HG02759 (cell line): ENCODE measurements at regions not wholly inside any gene's neighbourhood (a gene's known extent, or its start where the extent isn't known, plus 50 kb on each side); places are given as distances from the start of the nearest gene placed in this dataset.

Source experiments
- ATAC-seq: cut with Tn5 transposase; IDR thresholded peaks from one replicate; pipeline ENCODE4 v1.9.1; 2021; ENCODE audit warnings: mild to moderate bottlenecking, moderate library complexity; ENCODE audit not compliant: unreplicated experiment

DNA sequence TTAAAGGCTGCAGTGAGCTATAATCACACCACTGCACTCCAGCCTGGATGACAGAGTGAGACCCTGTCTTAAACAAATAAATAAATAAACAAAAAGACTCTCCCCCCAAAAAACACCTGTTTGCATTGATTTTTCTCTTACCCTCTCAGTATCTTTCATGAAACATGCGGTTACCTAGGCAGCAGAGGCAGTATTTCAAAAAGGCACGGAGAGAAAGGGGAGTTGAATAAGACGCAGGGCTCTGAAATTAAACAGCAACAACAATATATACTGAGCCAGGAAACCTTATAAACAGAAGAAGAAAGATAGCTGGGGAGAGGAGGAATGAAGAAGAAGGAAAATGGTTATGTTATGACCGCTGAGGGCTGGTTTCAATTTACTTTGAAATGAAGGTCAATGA is 277.6 kb downstream of the BTG1 start:
- no peak for ATAC-seq

DNA sequence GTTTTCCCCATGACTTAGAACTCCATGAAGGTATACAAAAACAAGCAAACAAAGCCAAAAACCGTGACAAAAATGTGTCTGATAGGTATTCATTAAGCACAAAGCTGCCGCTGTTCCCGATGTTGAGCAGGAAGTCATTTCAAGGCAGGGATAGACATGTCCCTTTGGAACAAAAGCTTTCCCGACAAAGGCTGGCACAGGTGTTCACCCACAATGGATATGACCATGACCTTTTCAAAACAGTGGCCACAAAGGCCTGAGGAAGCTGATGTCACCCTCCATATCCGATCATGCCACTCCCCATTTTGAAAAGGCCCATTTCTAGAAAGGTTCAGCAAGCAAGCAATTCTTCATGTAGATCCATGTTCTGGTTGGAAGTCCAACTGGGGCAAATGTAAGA is 279.1 kb downstream of the BTG1 start:
- no peak for ATAC-seq

DNA sequence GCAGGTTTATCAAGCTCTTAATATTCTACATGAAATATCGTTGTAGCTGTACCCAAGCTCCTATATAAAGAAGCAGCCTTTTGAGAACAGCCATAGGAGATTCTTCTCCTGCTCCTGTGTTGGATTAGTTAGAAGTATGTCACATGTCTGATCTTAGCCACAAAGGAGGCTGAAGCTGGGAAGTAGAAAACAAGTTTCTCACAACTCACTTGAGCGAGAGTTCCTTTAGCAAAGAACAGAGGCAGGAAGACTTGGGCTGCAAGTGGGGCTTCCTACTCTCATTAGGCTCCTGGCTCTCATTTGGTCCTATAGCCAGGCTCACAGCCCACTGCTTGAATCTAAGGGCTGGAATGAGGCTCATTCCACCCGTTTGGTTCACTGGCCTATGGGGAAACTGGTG is 281.9 kb downstream of the BTG1 start:
- ATAC-seq: no peak

DNA sequence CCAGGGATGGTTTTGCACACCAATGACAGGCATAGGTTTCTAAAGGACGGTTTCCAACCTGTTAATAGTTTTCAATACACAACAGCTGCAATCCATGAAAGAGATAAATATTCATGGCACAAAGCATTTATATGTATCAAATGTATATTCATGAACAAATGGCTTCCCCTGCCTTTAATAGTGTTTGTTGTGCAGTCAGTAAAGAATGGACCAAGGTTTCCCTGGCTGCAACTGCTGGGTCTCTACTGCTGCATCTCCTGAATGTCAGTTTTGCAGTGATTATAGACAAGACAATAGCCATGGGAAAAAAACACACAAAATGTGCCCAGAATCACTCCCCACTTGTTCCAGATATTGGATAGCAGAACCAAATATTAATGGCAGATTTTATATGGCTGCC is 284.1 kb downstream of the BTG1 start:
- ATAC-seq: no peak

DNA sequence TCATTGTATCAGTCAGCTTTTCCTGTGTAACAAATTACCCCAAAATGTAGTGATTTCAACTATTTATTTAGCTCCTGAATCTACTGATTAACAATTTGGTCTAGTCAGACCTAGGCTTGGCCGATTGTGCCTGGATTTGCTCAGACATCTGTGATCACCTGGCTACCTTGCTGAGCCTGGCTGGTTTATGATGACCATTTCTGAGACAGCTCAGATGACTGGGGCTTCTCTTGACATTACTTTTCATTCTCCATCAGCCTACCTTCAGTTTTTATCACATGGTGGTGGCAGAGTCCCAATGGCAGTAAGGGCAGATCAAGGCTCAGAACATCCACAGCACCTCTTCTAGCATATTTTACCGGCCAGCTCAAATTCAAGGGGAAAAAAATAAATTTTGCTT is 286.3 kb downstream of the BTG1 start:
- ATAC-seq: no peak

DNA sequence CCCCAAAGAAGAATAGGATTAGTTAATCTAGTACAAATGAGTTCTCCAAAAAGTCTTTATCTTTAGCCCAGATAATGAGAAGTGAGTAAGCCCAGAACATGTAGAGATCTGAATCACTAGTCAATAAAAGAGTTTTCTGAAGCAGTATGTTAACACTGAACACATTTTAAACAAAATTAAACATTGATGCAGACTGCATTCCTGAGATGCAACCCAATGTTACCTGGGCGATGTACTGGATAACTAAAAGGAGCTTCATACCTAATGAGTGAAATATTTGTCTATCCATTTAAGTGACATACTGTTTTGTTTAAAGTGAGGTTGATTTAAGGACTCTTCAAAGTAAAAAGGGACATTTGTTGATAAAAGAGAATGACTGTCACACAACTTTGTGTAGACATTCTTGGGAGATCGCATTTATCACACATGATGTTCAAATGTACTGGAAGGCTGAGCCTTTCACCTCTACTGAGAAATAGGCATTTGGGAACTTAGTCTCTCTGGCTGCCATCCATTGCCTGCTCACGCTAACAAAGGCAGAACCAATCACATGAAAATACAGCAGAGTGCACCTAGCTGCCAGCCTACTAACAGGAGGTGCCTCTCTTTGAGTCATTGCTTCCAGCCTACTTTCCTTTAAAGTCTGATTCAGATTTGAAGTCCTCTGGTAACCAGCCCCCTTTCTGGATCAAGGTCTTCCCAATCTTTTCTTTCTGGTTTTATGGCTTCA is 287.7 kb downstream of the BTG1 start:
- no peak for ATAC-seq

DNA sequence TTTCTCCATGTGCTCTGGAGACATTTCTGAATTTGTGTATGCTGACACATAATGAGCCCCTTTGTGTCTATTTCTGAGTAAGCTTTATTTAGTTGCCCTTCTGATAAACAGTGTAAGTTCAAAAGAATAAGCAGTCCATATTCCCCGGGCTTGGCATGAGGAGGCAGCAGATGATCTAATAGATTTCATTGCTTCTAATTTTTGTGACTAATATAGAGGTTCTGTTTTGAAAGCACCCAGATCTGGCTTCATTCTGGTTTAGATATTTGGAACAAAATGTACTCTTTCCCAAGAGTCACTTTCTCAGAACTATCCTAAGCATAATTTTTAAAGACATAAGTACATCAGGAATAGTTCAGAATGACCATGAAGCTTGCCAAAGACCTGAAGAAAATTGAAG is 290.9 kb downstream of the BTG1 start:
- no peak for ATAC-seq

DNA sequence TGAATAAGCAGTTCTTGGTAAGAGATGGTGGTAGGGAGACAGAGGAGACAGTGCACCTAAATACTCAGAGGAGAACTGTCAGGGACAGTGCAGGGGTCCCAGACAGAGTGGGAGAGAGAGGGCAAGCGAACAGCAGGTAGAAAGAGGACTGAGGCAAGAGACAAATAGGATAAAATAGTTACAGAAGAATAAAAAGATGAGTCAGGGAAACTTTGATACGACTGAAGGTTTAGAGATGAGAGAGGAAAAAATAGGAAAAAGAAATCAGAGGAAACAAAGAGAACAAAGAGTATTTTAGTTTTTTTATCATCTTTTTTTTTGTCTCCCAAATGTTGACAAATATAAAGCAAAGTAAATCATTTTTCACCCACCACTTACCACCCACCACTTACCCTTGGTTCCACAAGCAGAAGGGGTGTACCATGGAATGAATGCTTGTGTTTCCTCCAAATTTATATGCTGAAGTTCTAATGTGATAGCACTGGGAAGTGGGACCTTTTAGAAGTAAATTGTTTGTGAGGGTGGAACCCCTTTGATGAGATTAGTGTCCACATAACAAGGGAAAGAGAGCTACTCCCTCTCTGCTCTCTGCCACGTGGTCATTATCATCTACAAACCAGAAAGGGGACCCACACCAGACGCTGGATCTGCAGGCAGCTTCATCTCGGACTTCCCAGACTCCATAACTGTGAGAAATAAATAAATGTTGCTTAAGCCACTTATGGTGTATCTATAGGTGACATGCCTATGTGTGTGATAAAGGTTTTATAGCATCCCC is 292.1 kb downstream of the BTG1 start:
- ATAC-seq: no peak

DNA sequence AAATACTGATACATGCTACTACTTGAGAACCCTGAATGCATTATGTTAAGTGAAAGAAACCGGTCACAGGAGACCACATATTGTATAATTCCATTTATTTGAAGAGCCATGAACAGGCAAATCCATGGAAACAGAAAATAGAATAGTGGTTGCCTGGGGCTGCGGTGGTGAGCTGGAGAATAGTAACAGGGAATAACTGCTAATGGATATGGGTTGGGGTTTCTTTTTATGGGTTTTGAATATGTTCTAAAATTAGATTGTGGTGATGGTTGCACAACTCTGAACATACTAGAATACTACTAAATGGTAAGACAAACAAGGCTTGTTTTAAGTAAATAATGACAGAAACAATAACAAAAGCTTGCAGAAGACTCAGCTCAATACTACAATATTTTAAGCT is 293.0 kb downstream of the BTG1 start:
- ATAC-seq: no peak

DNA sequence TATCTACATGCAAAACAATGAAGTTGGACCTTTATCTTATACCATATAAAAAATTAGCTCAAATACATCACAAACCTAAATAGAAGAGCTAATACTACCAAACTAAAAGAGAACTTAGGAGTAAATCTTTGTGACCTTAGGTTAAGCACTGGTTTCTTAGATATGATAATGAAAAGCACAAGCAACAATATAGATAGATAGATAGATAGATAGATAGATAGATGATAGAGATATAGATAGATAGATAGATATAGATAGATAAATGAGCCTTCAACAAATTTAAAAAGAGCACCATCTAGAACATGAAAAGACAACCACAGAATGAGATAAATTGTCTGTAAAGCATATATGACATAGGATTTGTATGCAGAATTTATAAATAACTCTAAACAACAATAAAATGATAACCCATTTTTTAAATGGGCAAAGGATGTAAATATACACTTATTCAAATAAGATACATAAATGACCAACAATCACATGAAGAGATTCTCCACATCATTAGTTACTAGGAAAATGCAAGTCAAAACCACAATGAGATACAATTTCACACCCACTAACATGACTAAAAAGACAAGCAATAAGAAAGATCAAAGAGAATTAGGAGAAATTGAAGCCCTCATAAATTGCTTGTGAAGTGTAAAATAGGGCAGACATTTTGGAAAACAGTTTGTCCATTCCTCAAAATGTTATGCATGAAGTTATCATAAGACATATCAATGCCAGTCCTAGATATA is 293.7 kb downstream of the BTG1 start:
- no peak for ATAC-seq

DNA sequence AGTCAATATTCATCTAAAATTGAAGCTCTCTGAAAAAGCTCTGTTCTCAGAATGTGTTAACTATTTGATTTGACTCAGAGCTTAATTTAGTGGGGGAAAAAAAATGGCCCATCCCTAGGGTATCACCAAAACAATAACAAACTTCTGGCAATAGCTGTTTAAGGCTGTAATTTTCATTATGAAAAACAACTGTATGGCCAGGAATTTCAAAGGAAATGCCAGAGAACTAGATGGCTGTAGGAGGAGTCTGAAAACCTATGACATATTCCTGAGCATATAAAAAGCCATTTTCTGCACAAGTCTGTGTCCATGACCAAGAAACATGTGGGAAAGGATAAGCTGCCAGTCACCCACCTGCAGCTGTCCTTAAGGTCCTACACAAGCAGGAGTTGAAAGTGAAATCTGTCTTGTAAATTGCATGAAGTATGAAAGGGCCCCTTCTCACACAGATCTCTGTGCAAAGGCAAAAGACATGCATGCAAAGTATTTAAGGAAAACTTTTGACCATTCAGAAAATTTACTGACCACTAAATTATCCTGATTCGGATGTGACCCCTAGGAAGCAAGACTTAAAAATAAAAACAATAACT is 299.1 kb downstream of the BTG1 start:
- no peak for ATAC-seq

DNA sequence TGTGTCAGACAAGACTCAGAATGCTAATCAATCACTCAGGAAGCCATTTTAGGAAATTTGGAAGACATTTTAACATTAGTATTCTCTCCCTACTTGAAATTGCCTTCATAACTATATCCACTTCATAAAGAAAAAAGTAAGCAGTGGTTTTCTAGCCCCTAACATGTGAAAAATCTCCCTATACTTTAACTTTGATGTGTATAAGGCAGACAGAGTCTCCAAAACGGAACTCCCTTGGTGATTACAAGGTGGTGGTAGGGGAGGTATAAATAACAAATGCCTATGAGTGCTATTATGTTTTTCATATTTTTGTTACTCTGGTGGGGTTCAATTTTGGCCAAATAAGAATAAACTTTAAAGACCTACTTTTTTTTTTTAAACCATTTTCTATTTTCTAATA is 300.3 kb downstream of the BTG1 start:
- ATAC-seq: no peak

DNA sequence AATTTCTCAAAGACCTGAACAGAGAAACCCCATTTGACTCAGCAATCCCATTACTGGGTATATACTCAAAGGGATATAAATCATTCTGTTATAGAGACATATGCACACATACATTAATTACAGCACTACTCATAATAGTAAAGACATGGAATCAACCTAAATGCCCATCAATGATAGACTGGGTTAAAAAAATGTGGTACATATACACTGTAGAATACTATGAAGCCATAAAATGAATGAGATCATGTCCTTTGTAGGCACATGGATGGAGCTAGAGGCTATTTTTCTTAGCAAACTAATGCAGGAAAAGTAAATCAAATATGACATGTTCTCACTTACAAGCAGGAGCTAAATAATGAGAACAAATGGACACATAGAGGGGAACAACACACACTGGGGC is 303.8 kb downstream of the BTG1 start:
- ATAC-seq: no peak

DNA sequence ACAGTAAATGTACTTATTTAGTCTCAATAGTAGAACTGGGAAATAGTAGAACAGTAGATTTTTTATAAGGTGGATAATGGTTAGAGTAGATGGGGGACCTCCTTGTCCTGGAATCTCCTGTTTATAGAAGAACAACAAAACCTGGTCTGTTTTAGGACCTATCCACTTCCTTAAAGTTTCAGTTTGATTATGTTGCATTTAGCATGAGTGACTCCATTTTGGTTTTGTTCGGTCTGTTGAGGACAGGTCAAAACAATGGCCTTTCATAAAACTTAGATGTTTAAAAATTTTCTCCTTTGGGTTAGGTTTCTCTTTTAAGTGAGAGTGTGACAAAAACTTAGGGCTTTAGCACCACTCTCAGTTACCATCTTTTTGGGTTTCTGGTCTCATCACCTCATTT is 308.9 kb downstream of the BTG1 start:
- ATAC-seq: no peak

DNA sequence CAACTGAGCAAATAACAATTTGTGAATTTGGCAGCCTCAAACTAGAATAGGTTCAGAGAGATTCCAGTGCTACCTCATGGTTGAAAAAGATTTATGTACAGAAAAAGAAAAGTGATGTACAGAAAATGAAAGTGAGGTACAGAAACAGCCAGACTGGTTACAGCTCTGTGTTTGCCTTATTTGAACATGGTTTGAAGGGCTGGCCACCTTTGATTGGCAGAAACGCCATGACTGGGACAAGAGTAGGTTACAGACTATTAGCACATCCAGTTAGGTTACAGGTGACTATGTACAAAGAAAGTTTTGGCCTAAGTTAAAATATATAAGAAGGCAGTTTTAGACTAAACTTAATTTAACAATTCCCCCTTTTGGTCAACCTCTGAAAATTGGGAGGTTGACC is 309.4 kb downstream of the BTG1 start:
- no peak for ATAC-seq

DNA sequence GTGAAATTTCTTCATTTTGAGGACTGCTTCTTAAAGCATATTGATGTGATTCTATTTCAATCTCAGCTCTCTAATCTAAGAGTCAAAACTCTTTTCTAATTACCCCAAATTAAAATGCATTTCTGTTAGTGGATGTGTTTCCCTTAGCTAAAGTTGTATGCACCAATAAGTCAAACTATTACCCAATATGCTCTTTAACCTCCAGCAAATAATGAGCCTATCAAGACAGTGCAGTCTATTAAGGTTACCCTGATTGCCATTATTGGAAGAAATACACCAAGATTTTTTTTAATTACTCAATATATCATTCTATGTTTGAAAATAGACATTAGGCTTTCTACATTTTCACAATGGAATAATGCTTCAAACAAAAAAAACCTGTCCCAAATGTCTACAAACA is 310.0 kb downstream of the BTG1 start:
- ATAC-seq: no peak

DNA sequence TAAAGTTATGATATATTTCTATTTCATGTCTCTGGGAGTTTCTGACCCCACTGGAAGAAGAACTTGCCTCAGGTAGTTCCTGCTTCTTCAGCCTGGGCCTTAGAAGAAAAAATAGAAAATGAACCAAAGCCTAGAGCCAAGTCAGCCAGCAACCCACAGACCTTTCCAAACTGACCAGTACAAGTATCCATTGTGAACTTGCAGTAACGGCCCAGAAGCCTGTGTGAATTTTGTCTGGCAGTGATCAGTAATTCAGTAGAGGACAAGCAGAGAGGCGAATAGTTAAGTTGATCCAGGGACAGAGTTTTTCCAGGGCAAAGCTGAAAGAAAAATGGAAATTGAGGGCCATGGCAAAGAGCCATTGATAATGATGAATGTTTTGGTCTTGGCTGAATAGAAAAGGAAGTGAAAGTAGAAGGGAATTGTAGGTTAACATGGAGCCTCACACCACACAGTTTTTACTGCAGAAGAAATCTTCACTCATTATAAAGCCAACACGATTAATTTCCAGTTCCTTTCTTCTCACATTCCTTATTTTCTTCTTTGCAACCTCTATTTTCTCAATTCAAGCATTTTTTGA is 311.8 kb downstream of the BTG1 start:
- ATAC-seq: no peak

DNA sequence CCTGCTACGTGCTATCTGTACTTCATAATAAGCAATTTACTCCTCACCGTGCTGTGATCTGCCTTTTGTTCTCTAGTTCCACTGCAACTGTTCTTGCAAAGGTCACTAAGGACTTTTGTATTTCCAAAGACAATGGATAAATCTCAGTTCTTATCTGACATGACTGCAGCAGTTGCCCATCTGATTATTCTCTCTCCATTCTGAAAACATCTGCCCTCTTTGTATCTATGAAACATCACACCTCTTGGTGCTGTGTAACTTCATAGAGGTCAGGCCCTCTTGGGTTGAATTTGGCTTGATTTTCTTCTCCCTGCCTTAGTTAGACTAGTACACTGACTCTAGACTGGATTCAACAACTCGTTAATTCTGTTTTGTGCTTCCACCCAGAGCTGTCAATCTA is 319.6 kb downstream of the BTG1 start:
- no peak for ATAC-seq

DNA sequence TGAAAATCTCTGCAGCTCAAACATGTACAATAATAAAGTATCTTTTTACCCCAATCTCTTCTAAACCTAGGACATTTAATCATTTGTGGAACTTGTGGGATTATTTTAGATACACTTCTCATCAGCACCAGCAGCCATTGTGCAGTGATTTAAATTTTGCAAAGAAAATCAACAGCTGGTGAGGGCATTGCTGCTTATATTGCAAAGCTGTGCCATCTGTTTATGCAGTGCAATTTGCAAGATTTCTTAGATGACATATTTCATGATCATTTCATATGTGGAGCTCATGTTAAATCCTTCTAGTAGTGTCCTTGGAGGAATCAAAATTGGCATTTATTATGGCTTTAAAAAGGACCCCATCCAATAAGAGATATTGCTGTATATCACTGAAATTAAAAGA is 320.7 kb downstream of the BTG1 start:
- ATAC-seq: no peak

DNA sequence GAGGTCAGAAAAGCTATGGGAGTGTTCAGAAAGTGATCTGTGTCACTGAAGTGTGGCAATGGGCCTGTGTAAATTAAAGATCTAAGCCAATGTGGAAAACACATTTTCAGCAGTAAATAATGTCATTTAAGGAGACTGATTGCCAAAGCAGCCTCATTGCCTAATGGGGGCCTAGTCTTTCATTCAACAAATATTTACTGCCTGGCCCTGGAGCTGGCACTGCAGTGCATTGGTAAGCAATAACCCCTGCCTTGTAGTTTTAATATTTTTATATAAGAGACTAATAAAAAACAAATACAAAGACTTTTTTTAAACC is 326.6 kb downstream of the BTG1 start:
- no peak for ATAC-seq
